ENCODE measurements at regions not wholly inside any gene's neighbourhood (a gene's known extent, or its start where the extent isn't known, plus 50 kb on each side); places are given as distances from the start of the nearest gene placed in this dataset.

GRCh38 chr1:58136387-58136786 is 410.1 kb downstream of the OMA1 start:
- H3K27ac ChIP-seq (ENCODE audit: low read depth in 2 of 2, low read length in 2 of 2): no peak overlapping the region
- H3K9me3 ChIP-seq (ENCODE audit: control insufficient read depth in 2 of 3, insufficient read depth in 1 of 3, low read length in 3 of 3): no peaks in the 10 kb centered on the region
- no peak overlapping the region for H3K4me3 ChIP-seq (ENCODE audit: low read length in 3 of 3)
- H3K36me3 ChIP-seq (ENCODE audit: control insufficient read depth in 2 of 3, insufficient read depth in 3 of 3, low read length in 3 of 3): no peaks in the 10 kb centered on the region
- FAIRE-seq (no peak), DNase-seq (peak in 2 of 5 donors; percentile 13 to 39)
- H3K4me1 ChIP-seq (ENCODE audit: control insufficient read depth in 2 of 3, insufficient read depth in 2 of 3, low read depth in 1 of 3, low read length in 3 of 3): no peaks in the 10 kb centered on the region
- TF ChIP-seq, protein P1, sequence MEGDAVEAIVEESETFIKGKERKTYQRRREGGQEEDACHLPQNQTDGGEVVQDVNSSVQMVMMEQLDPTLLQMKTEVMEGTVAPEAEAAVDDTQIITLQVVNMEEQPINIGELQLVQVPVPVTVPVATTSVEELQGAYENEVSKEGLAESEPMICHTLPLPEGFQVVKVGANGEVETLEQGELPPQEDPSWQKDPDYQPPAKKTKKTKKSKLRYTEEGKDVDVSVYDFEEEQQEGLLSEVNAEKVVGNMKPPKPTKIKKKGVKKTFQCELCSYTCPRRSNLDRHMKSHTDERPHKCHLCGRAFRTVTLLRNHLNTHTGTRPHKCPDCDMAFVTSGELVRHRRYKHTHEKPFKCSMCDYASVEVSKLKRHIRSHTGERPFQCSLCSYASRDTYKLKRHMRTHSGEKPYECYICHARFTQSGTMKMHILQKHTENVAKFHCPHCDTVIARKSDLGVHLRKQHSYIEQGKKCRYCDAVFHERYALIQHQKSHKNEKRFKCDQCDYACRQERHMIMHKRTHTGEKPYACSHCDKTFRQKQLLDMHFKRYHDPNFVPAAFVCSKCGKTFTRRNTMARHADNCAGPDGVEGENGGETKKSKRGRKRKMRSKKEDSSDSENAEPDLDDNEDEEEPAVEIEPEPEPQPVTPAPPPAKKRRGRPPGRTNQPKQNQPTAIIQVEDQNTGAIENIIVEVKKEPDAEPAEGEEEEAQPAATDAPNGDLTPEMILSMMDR (IDR thresholded peaks at IDR 0.05; ENCODE audit: borderline replicate concordance, extremely low read depth, insufficient read depth): no peak
- intact Hi-C loops (cut with DNase I): no loop called here
- H3K27me3 ChIP-seq (ENCODE audit: control insufficient read depth, insufficient read depth, low read length): no peaks in the 10 kb centered on the region
- no peak overlapping the region for H3K9ac ChIP-seq (ENCODE audit: low read length in 3 of 3)

DNA sequence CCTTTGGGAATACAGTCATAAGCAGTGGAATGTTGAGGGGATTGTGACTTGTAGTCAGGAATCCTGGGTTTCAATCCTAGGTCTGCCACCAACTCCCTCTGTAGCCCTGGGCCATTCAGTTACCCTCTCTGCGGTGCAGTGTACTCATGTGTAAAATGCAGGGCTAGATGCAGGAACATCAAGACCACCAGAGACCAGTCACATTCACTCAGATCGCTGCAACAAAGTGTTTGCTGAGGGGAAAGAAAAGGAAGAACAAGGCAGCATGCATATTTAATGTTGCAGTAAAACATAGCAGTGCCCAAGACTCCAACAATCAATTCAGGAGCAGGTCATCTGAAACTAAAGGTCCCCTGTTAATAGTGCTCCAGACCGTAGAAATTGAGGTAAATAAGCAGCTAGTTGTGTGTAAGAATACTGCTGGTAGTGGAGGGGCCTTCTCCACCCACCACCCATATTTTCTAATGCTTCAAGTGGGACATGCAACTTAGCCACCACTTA is 410.7 kb downstream of the OMA1 start:
- TF ChIP-seq, protein P1 (IDR thresholded peaks at IDR 0.05; ENCODE audit: borderline replicate concordance, extremely low read depth, insufficient read depth): no peak
- Histone ChIP-seq H3K9ac (ENCODE audit: low read length in 3 of 3) (no peak overlapping the region), H3K9me3 (ENCODE audit: control insufficient read depth in 2 of 3, insufficient read depth in 1 of 3, low read length in 3 of 3) (no peaks in the 10 kb centered on the region), H3K36me3 (ENCODE audit: control insufficient read depth in 2 of 3, insufficient read depth in 3 of 3, low read length in 3 of 3) (no peaks in the 10 kb centered on the region), H3K27me3 (ENCODE audit: control insufficient read depth, insufficient read depth, low read length) (no peaks in the 10 kb centered on the region), H3K4me1 (ENCODE audit: control insufficient read depth in 2 of 3, insufficient read depth in 2 of 3, low read depth in 1 of 3, low read length in 3 of 3) (no peaks in the 10 kb centered on the region), H3K4me3 (ENCODE audit: low read length in 3 of 3) (no peak overlapping the region), H3K27ac (ENCODE audit: low read depth in 2 of 2, low read length in 2 of 2) (no peak overlapping the region)
- FAIRE-seq (no peak), DNase-seq (peak in 1 of 5 donors; percentile 14)
- intact Hi-C loops (cut with DNase I): no loop called here

DNA sequence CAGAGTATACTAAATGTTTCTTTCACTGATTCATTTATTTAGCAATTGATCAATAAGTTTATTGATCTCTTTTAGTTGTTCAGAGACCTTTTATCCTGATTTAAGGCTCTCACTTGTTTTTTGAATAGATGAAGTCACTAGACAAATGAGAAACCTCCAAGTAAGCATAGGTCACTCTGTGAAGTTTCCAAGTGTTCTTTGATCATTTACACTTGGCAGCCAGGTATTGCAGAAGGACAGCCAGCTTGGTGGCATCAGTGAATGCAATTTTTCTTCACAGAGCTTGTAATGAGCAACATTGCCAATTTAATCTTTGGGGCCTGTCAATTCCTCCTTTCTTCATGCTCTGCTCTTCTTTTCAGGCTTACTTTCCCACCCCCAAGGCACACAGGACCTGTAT is 413.0 kb downstream of the OMA1 start:
- Histone ChIP-seq H3K36me3 (ENCODE audit: control insufficient read depth in 2 of 3, insufficient read depth in 3 of 3, low read length in 3 of 3) (no peaks in the 10 kb centered on the region), H3K4me3 (ENCODE audit: low read length in 3 of 3) (no peak overlapping the region), H3K27ac (ENCODE audit: low read depth in 2 of 2, low read length in 2 of 2) (no peak overlapping the region), H3K9ac (ENCODE audit: low read length in 3 of 3) (no peak overlapping the region), H3K4me1 (ENCODE audit: control insufficient read depth in 2 of 3, insufficient read depth in 2 of 3, low read depth in 1 of 3, low read length in 3 of 3) (no peaks in the 10 kb centered on the region), H3K9me3 (ENCODE audit: control insufficient read depth in 2 of 3, insufficient read depth in 1 of 3, low read length in 3 of 3) (no peaks in the 10 kb centered on the region), H3K27me3 (ENCODE audit: control insufficient read depth, insufficient read depth, low read length) (no peaks in the 10 kb centered on the region)
- FAIRE-seq (no peak), DNase-seq (no peak)
- intact Hi-C loops (cut with DNase I): no loop called here
- TF ChIP-seq, protein P1 (IDR thresholded peaks at IDR 0.05; ENCODE audit: borderline replicate concordance, extremely low read depth, insufficient read depth): no peak

- Histone ChIP-seq H3K9me3 (ENCODE audit: control insufficient read depth in 2 of 3, insufficient read depth in 1 of 3, low read length in 3 of 3) (no peaks in the 10 kb centered on the region), H3K27me3 (ENCODE audit: control insufficient read depth, insufficient read depth, low read length) (no peaks in the 10 kb centered on the region), H3K4me1 (ENCODE audit: control insufficient read depth in 2 of 3, insufficient read depth in 2 of 3, low read depth in 1 of 3, low read length in 3 of 3) (no peaks in the 10 kb centered on the region), H3K9ac (ENCODE audit: low read length in 3 of 3) (no peak overlapping the region), H3K4me3 (ENCODE audit: low read length in 3 of 3) (no peak overlapping the region), H3K36me3 (ENCODE audit: control insufficient read depth in 2 of 3, insufficient read depth in 3 of 3, low read length in 3 of 3) (no peaks in the 10 kb centered on the region), H3K27ac (ENCODE audit: low read depth in 2 of 2, low read length in 2 of 2) (no peak overlapping the region)
- intact Hi-C loops (cut with DNase I): no loop called here
- DNase-seq: no peak
- TF ChIP-seq, protein P1 (IDR thresholded peaks at IDR 0.05; ENCODE audit: borderline replicate concordance, extremely low read depth, insufficient read depth): no peak
- FAIRE-seq: no peak
Measured at GRCh38 chr1:58123051-58123450, 423.5 kb downstream of the OMA1 start.
